GM20000 (cell line): ENCODE measurements at regions not wholly inside any gene's neighbourhood (a gene's known extent, or its start where the extent isn't known, plus 50 kb on each side); places are given as distances from the start of the nearest gene placed in this dataset.
"Not testable (repeated sequence)": the region's sequence is repeated elsewhere in the genome, so short reads cannot be mapped to it uniquely, and the experiment has no call there.

Experiments
- DNase-seq: peaks from one replicate; pipeline ENCODE4 v3.0.0; 2012; ENCODE audit warnings: low spot score
- TF ChIP-seq, protein P1 (sequence below): IDR thresholded peaks from 2 replicates; pipeline ENCODE4 v1.5.1; 2012; ENCODE audit warnings: mild to moderate bottlenecking, control low read depth; ENCODE audit errors: extremely low read depth, missing control alignments

DNA sequence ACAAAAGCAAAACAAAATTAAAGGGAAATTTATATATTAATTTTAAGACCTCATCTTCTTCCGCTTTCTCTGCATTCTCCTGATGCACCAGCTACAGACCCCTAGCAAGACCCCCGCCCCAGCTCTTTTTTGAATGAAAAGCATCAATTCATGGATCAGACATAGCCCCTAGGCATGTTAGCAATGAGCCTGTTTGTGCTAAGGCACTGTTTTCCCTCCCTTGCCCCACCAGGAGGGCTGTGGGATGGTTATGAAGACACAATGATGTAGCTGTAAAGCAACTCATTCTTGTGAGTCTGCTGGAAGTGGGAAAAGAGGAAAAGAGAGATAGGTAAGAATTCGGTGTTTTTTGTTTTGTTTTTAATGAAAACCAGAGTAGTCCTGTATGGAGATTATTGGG, 88.5 kb upstream of the ZBTB18 start:
- TF ChIP-seq, protein P1, sequence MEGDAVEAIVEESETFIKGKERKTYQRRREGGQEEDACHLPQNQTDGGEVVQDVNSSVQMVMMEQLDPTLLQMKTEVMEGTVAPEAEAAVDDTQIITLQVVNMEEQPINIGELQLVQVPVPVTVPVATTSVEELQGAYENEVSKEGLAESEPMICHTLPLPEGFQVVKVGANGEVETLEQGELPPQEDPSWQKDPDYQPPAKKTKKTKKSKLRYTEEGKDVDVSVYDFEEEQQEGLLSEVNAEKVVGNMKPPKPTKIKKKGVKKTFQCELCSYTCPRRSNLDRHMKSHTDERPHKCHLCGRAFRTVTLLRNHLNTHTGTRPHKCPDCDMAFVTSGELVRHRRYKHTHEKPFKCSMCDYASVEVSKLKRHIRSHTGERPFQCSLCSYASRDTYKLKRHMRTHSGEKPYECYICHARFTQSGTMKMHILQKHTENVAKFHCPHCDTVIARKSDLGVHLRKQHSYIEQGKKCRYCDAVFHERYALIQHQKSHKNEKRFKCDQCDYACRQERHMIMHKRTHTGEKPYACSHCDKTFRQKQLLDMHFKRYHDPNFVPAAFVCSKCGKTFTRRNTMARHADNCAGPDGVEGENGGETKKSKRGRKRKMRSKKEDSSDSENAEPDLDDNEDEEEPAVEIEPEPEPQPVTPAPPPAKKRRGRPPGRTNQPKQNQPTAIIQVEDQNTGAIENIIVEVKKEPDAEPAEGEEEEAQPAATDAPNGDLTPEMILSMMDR = no peak
- DNase-seq = no peak

DNA sequence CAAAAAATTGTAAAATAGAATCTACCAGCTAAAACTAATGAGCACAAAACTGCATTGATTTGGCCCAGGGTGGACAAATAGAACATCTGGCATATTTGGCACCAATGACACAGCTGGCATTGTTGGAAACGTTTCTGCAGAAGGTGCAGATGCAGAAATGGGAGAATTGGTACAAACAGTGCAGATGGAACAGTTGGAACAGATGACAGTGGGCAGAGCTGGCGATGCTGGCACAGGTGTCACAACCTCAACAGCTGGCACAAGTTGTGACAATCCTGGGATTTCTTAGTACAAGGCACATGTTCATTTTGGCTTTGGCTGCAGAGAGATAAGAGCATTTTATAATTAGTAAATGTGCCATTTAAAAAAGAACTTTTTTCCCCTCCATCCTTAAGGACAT, 91.1 kb upstream of the ZBTB18 start:
- TF ChIP-seq, protein P1 = no peak
- no peak for DNase-seq

DNA sequence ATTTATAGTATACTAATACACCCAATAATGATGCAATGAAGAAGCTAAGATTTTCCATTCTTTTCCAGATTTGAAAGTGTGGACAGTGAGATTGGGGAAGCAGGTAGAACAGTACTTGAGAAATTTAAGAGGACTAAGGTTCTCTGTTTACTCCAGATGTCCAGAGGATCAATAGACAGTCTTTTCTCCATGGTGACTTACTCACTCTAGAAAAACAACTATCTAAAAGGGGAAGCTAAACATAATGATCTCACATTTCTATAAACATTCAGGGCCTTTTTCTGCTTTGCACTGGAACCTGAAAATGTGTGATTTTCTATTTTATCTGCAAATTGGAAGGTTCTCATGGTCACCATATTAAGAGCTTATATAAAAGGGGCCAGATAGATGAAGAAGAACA, 93.9 kb upstream of the ZBTB18 start:
- TF ChIP-seq, protein P1 = no peak

DNA sequence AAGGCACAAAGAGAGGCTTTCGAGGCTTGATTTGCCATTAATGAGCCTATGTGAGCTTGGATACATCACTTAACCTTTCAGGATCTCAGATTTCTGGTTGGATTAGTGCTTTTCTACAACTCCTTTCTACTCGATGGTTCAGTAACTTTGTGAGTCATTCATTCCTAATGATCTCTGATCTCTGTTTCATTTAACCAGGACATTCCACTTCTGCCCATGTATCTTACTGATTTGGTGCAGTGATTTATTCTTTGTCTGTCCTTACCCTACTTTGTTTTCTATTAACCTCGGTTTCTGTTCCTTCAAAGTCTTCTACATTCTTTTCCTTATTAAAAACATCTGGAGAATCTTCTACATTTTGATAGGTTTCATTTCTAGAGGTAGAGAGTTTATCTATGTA, 94.6 kb upstream of the ZBTB18 start:
- TF ChIP-seq, protein P1 = no peak
- DNase-seq = no peak

More for the DNA sequence above, 93.9 kb upstream of the ZBTB18 start:
- DNase-seq = no peak

DNA sequence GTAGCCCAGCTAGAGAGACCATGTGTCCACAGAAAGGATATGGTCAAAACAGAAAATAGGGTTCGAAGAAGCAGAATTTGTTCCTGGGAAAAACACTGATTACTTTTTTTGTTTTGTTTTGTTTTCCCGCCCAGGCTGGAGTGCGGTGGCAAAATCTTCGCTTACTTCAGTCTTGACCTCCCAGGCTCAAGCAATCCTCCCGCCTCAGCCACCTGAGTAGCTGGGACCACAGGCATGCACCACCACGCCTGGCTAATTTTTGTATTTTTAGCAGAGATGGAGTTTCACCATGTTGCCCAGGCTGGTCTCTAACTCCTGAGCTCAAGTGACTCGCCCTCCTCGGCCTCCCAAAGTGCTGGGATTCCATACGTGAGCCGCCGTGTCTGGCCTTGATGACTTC, 99.9 kb upstream of the ZBTB18 start:
- not testable (repeated sequence) for DNase-seq

DNA sequence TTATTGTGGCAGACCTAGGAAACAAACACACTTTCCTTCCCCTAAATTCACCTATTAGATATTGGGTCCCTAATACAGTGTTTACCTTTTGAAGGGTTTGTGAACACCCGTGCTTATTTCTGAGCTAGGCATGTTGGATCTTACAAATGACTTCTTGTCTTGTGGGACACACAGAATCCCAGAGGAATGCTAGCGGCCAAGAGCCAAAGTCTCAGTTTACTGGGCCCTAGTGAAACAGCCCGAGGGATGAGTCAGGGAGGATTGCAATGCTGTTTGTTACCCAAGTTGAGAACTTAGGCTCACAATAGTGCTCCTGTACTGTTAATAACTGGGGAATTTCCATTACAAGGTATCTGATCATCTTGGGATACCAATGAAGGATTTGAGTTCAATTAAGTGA, 100.1 kb upstream of the AKT3 start:
- TF ChIP-seq, protein P1 = no peak
- DNase-seq = no peak

DNA sequence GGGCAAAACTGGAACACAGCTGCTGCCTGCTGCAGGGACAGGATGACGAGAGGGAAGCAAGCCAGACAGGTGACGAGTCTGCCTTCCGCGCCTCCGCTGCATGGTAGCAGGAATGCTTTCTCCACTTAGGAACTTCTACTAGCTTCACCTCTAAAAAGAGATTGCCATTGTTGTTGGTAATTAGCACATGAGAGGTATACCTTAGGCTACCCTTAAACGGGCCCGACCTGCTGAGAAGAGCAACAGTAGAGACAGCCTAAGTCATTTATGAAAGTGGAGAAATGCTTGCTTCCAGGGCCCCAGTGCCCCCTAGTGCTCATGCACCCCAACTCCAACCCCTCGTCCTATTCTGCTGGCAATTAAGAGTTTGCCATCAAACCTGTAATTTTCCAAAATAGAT, 96.9 kb upstream of the AKT3 start:
- peak; percentile 23 for DNase-seq
- TF ChIP-seq, protein P1 = no peak

DNA sequence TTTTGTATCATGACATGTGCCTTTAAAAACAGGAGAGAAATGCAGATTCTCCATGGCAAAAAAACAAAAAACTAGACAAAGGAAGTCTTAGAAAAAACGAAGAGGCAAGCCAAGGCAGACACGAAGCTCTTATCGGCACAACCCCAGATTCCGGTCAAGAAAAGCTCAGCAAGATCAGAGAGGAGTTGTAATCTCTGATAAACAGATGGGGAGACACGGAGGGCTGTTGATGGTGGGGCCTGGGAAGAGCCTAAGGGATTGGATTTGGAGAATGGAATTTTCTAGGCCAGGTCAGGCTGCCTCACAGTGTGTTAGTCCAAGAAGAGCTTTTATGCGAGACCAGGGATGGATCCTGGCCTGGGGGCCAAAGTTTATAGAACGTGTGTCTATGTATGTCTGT, 96.2 kb upstream of the AKT3 start:
- no peak for DNase-seq
- TF ChIP-seq, protein P1 = no peak
